HepG2 (cell line): ENCODE measurements at regions not wholly inside any gene's neighbourhood (a gene's known extent, or its start where the extent isn't known, plus 50 kb on each side); places are given as distances from the start of the nearest gene placed in this dataset. TPM values are rescaled to one million over a fixed set of nuclear protein-coding genes. Genes with fewer than 3 reads are reported as not detected.

ENCODE experiments used
- ATAC-seq: fragments of 200-7000 bp; cut with Tn5 transposase; 3 replicates; pipeline ENCODE4 v1.9.1; 2020; ENCODE audit warnings: mild to moderate bottlenecking, moderate library complexity
- BruUV-seq: library from RNA; stranded (reverse); fragments of 400-500 nt; replicated peaks from 2 replicates; lab custom pipeline; 2021; lab: Mats Ljungman, UMichigan
- CTCF ChIA-PET: fragments of 300-600 bp; formaldehyde crosslinking; extraction: SDS; loops from one replicate; lab custom pipeline; 2021; ENCODE audit warnings: low total read pairs, inconsistent platforms, low intra/inter-chr PET ratio; lab: Yijun Ruan, JAX
- POLR2A ChIA-PET: fragments of 350-600 bp; sonication (Branson Sonifier 250); formaldehyde crosslinking; loops from one replicate; lab custom pipeline; 2020; ENCODE audit warnings: antibody characterized with exemption, inconsistent platforms; lab: Yijun Ruan, JAX
- DNase-seq: peaks from one replicate; pipeline ENCODE4 v3.0.0-alpha.2; 2015; ENCODE audit warnings: low spot score
- FAIRE-seq: peaks from 3 replicates; lab custom pipeline; 2011; peaks lifted over from hg19 to GRCh38; lab: Jason Lieb, UNC
- H2AFZ ChIP-seq: one replicate; pipeline ENCODE4 v1.6.1; 2011; ENCODE audit warnings: low read length, inconsistent platforms
- H3K27ac ChIP-seq: fragments of 300-600 bp; 3 replicates; pipeline ENCODE4 v1.8.0; 2011; ENCODE audit warnings: mixed run types, mild to moderate bottlenecking, mixed read lengths, low read length, inconsistent platforms; ENCODE audit not compliant: insufficient read depth; ENCODE audit errors: extremely low read length
- H3K27me3 ChIP-seq, 2 experiments: fragments of 200-600 bp in 1 of 2; 2 replicates in 1 of 2; 3 replicates in 1 of 2; pipeline versions ENCODE4 v1.6.0 to v1.8.0; 2011; ENCODE audit warnings: low read length in 2 of 2, mild to moderate bottlenecking in 2 of 2, moderate library complexity in 2 of 2, inconsistent platforms in 1 of 2; ENCODE audit not compliant: insufficient read depth in 2 of 2, control insufficient read depth in 1 of 2
- H3K36me3 ChIP-seq, 2 experiments: fragments of 200-600 bp in 1 of 2; replicated peaks in 1 of 2; 2 replicates in 1 of 2; 3 replicates in 1 of 2; pipeline versions ENCODE4 v1.5.1 to v1.8.0; 2011; ENCODE audit warnings: low read length in 2 of 2, inconsistent platforms in 1 of 2; ENCODE audit not compliant: insufficient read depth in 2 of 2, control insufficient read depth in 1 of 2
- H3K4me1 ChIP-seq: 2 replicates; pipeline ENCODE4 v1.5.1; 2012; ENCODE audit warnings: low read length, inconsistent platforms; ENCODE audit not compliant: insufficient read depth
- H3K4me2 ChIP-seq: 2 replicates; pipeline ENCODE4 v1.6.0; 2011; ENCODE audit warnings: low read depth, low read length, inconsistent platforms
- H3K4me3 ChIP-seq, 3 experiments: fragments of 200-600 bp in 1 of 3; sonication (generic), shearing (Covaris generic) in 1 of 3; replicated peaks in 1 of 3; 2 replicates each; pipeline ENCODE4 v1.5.1; 2011 to 2016; ENCODE audit warnings: low read length in 3 of 3, inconsistent platforms in 2 of 3, low read depth in 2 of 3, mild to moderate bottlenecking in 2 of 3, control low read depth in 1 of 3, mixed read lengths in 1 of 3; ENCODE audit not compliant: insufficient read depth in 1 of 3
- H3K79me2 ChIP-seq: one replicate; pipeline ENCODE4 v1.6.1; 2011; ENCODE audit warnings: low read length, inconsistent platforms; ENCODE audit not compliant: insufficient read depth
- H3K9ac ChIP-seq: 2 replicates; pipeline ENCODE4 v1.6.0; 2011; ENCODE audit warnings: mild to moderate bottlenecking, low read depth, low read length, inconsistent platforms; ENCODE audit not compliant: insufficient read depth
- H3K9me3 ChIP-seq: 2 replicates; pipeline ENCODE4 v1.5.1; 2012; ENCODE audit warnings: mild to moderate bottlenecking, low read length
- H4K20me1 ChIP-seq: 2 replicates; pipeline ENCODE4 v1.6.0; 2011; ENCODE audit warnings: inconsistent platforms, mild to moderate bottlenecking, low read length, moderate library complexity; ENCODE audit not compliant: insufficient read depth
- AGO1 ChIP-seq: fragments of 200-400 bp; formaldehyde crosslinking; IDR thresholded peaks from 2 replicates; pipeline ENCODE4 v1.6.1; 2017; ENCODE audit warnings: mild to moderate bottlenecking, low read depth, low read length, moderate library complexity; ENCODE audit not compliant: poor library complexity, severe bottlenecking
- CHD4 ChIP-seq: fragments of 200-600 bp; sonication (generic); IDR thresholded peaks from 2 replicates; pipeline ENCODE4 v1.7.0; 2017; ENCODE audit warnings: mild to moderate bottlenecking, low read length, borderline replicate concordance
- FOXK1 ChIP-seq: sonication (generic); formaldehyde crosslinking; IDR thresholded peaks from 2 replicates; pipeline ENCODE4 v1.4.0; 2020; ENCODE audit warnings: low read depth, missing genetic modification reagents, borderline replicate concordance
- GTF3A ChIP-seq: sonication (generic); formaldehyde crosslinking; conservative IDR thresholded peaks from 2 replicates; pipeline ENCODE4 v1.4.0; 2020; ENCODE audit warnings: mild to moderate bottlenecking, missing genetic modification reagents
- MEF2D ChIP-seq: sonication (generic); formaldehyde crosslinking; IDR thresholded peaks from 2 replicates; pipeline ENCODE4 v1.5.1; 2020; ENCODE audit warnings: mild to moderate bottlenecking, missing genetic modification reagents
- POLR2AphosphoS5 ChIP-seq: IDR thresholded peaks from 2 replicates; pipeline ENCODE4 v1.6.1; 2012; ENCODE audit warnings: low read depth, low read length
- ZNF160 ChIP-seq: sonication (generic); formaldehyde crosslinking; IDR thresholded peaks from 2 replicates; pipeline ENCODE4 v1.8.0; 2022; ENCODE audit warnings: mild to moderate bottlenecking, inconsistent platforms, missing genetic modification reagents
- WGBS: methylation state at CpG from one replicate; pipeline ENCODE4 v1.1.6; 2017; ENCODE audit warnings: low lambda C conversion rate; 5-methylcytosine and 5-hydroxymethylcytosine counted together
- in situ Hi-C: cut with HindIII; loops from 2 replicates; pipeline ENCODE4 v1.10.0; 2017; ENCODE audit warnings: low pct_unique_long_range_greater_than_20kb; ENCODE audit not compliant: extremely low pct_ligation_motif_present
- intact Hi-C: fragments of 100-400 bp; cut with micrococcal nuclease; formaldehyde crosslinking; loops from one replicate; pipeline ENCODE4 v1.10.0; 2022; ENCODE audit not compliant: unreplicated experiment
- microRNA counts: library from miRNA; unstranded; fragments of <30 nt; microRNA quantifications from one replicate; lab custom pipeline; 2015
- microRNA-seq: library from miRNA; unstranded; fragments of <30 nt; microRNA quantifications from one replicate; pipeline ENCODE4, GENCODE V29; 2020
- small RNA-seq, 3 experiments: library from RNA; depleted of rRNA; stranded (forward); fragments of <200 nt; gene quantifications; one replicate each; pipeline ENCODE3, GENCODE V24; 2012; ENCODE audit warnings: low read depth in 2 of 3, low replicate concordance in 1 of 3; ENCODE audit not compliant: insufficient read length in 3 of 3, insufficient read depth in 2 of 3
- TF ChIP-seq, protein P1 (sequence below): sonication (generic); formaldehyde crosslinking; IDR thresholded peaks from 2 replicates; pipeline ENCODE4 v1.9.0; 2021; ENCODE audit warnings: missing genetic modification reagents, mild to moderate bottlenecking, borderline replicate concordance
- TF ChIP-seq, protein P2 (sequence below): sonication (generic); formaldehyde crosslinking; IDR thresholded peaks from 2 replicates; pipeline ENCODE4 v1.4.0; 2020; ENCODE audit warnings: missing genetic modification reagents

DNA sequence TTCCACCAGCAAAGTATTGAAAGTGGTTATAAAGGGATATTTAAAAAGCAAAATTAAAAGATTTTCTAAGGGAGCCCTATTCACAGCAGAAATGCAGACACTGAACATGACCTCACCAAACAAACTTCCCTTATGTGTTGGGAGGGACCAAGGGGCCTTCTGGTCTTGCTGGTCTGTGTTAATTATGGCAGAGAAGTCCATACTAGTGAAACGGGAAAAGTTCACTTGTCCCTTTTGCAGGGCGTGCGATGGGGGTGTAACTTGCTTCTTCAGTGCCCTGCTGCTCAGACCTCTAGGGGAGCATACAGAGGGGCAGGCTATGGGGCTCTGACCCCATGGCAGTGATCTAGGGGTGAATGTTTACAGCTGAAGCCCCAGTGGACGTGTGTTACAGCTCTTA is 53.0 kb upstream of the ZNF337 start:
- FAIRE-seq (no peak), ATAC-seq (no peak), DNase-seq (no peak)
- TF ChIP-seq POLR2AphosphoS5, result no peak
- TF ChIP-seq, protein P1, sequence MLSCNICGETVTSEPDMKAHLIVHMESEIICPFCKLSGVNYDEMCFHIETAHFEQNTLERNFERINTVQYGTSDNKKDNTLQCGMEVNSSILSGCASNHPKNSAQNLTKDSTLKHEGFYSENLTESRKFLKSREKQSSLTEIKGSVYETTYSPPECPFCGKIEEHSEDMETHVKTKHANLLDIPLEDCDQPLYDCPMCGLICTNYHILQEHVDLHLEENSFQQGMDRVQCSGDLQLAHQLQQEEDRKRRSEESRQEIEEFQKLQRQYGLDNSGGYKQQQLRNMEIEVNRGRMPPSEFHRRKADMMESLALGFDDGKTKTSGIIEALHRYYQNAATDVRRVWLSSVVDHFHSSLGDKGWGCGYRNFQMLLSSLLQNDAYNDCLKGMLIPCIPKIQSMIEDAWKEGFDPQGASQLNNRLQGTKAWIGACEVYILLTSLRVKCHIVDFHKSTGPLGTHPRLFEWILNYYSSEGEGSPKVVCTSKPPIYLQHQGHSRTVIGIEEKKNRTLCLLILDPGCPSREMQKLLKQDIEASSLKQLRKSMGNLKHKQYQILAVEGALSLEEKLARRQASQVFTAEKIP (CRISPR knock-in tag), result no peak
- no peak for TF ChIP-seq FOXK1 (CRISPR knock-in tag)
- TF ChIP-seq MEF2D (CRISPR knock-in tag), result no peak
- TF ChIP-seq GTF3A (CRISPR knock-in tag), result no peak
- TF ChIP-seq, protein P2, sequence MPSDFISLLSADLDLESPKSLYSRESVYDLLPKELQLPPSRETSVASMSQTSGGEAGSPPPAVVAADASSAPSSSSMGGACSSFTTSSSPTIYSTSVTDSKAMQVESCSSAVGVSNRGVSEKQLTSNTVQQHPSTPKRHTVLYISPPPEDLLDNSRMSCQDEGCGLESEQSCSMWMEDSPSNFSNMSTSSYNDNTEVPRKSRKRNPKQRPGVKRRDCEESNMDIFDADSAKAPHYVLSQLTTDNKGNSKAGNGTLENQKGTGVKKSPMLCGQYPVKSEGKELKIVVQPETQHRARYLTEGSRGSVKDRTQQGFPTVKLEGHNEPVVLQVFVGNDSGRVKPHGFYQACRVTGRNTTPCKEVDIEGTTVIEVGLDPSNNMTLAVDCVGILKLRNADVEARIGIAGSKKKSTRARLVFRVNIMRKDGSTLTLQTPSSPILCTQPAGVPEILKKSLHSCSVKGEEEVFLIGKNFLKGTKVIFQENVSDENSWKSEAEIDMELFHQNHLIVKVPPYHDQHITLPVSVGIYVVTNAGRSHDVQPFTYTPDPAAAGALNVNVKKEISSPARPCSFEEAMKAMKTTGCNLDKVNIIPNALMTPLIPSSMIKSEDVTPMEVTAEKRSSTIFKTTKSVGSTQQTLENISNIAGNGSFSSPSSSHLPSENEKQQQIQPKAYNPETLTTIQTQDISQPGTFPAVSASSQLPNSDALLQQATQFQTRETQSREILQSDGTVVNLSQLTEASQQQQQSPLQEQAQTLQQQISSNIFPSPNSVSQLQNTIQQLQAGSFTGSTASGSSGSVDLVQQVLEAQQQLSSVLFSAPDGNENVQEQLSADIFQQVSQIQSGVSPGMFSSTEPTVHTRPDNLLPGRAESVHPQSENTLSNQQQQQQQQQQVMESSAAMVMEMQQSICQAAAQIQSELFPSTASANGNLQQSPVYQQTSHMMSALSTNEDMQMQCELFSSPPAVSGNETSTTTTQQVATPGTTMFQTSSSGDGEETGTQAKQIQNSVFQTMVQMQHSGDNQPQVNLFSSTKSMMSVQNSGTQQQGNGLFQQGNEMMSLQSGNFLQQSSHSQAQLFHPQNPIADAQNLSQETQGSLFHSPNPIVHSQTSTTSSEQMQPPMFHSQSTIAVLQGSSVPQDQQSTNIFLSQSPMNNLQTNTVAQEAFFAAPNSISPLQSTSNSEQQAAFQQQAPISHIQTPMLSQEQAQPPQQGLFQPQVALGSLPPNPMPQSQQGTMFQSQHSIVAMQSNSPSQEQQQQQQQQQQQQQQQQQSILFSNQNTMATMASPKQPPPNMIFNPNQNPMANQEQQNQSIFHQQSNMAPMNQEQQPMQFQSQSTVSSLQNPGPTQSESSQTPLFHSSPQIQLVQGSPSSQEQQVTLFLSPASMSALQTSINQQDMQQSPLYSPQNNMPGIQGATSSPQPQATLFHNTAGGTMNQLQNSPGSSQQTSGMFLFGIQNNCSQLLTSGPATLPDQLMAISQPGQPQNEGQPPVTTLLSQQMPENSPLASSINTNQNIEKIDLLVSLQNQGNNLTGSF (CRISPR knock-in tag), result no peak
- no peak for TF ChIP-seq AGO1
- TF ChIP-seq ZNF160 (CRISPR knock-in tag), result no peak
- TF ChIP-seq CHD4, result no peak
- H3K4me1 ChIP-seq, result peaks cover 24% of the 10 kb centered on the region
- BruUV-seq, result no TSS peak
- H3K4me3 ChIP-seq, result no peak overlapping the region
- H3K27ac ChIP-seq, result no peak overlapping the region
- no peaks in the 10 kb centered on the region for H3K9me3 ChIP-seq
- CTCF ChIA-PET, result no interaction called here
- no peak overlapping the region for H3K9ac ChIP-seq
- no peaks in the 10 kb centered on the region for H4K20me1 ChIP-seq
- H3K36me3 ChIP-seq, result no peaks in the 10 kb centered on the region
- no peaks in the 10 kb centered on the region; a peak in 1 of 5 replicates for H3K27me3 ChIP-seq
- peak overlapping the region; percentile 100 for H3K4me2 ChIP-seq
- H2AFZ ChIP-seq, result no peak overlapping the region
- 76% methylated on average over 4 of the region's 4 CpGs for WGBS
- in situ Hi-C loops, result no loop called here
- intact Hi-C loops, result loop anchor here (2.0 to 5.0 kb wide), 2 partner anchors 53 to 118 kb away; partner anchors contain the start of gene ZNF337
- H3K79me2 ChIP-seq, result no peaks in the 10 kb centered on the region
- POLR2A ChIA-PET, result interaction anchor here (1.8 kb wide), 1 partner anchor 54 kb away, joined by 5 read pairs; the partner anchor contains the start of gene ZNF337

MicroRNAs in the stretch of these regions (microRNA counts, 767-probe panel; counts per million panel counts)
- microRNA hsa-miR-663a (lab: Ali Mortazavi, UCI), result not detected

Small RNA genes lying in the stretch of these regions (microRNA-seq; reads per million reads assigned to microRNA genes)
- not detected for gene MIR663A

Small RNA genes lying in the stretch of these regions (small RNA-seq; reads per million reads assigned to genes)
- gene CFTRP1, result 0 reads per million in 3 experiments
